GM12872 (cell line): ENCODE measurements at regions not wholly inside any gene's neighbourhood (a gene's known extent, or its start where the extent isn't known, plus 50 kb on each side); places are given as distances from the start of the nearest gene placed in this dataset.

Experiments
- TF ChIP-seq, protein P1 (sequence below): IDR thresholded peaks from 3 replicates; pipeline ENCODE4 v1.5.1; 2011; ENCODE audit warnings: low read depth, mild to moderate bottlenecking, low read length, moderate library complexity; ENCODE audit not compliant: insufficient read depth

DNA sequence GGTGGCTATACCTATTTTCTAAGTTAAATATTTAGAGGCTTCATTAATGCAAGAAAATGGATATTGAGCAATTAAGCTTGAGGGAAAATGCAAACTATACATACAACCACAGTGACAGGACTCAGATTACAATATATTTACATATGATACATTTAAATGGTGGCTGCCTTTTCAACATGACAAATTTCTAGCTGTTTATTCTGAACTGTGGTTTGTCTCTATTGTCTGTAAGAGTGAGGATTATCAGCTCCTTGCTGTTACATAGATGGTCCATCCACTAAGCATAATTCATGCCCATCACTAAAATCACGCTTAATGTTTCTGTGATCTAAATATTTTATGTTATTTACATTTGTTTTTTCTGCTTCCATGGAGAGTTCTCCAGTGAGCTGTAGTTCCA lies 81.1 kb upstream of the SGCD start:
- TF ChIP-seq, protein P1, sequence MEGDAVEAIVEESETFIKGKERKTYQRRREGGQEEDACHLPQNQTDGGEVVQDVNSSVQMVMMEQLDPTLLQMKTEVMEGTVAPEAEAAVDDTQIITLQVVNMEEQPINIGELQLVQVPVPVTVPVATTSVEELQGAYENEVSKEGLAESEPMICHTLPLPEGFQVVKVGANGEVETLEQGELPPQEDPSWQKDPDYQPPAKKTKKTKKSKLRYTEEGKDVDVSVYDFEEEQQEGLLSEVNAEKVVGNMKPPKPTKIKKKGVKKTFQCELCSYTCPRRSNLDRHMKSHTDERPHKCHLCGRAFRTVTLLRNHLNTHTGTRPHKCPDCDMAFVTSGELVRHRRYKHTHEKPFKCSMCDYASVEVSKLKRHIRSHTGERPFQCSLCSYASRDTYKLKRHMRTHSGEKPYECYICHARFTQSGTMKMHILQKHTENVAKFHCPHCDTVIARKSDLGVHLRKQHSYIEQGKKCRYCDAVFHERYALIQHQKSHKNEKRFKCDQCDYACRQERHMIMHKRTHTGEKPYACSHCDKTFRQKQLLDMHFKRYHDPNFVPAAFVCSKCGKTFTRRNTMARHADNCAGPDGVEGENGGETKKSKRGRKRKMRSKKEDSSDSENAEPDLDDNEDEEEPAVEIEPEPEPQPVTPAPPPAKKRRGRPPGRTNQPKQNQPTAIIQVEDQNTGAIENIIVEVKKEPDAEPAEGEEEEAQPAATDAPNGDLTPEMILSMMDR: no peak

DNA sequence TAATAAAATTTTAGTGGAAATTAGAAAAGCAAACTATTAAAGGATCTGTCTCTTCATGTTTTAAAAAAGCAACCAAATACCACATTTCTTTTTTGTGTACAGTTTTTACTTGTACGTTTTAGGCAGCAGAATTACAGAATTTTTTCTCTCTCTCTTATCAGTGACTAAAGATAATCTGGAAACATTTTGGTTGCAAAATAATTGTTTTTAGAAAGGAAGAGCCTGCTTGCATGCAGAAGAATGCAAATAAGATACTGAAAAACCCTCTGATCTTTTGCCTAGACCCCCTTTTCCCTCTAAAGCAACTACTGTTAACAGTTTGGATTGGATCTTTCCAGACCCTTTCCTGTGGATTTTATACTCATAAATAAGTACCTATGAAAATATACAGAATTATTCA lies 75.9 kb upstream of the SGCD start:
- TF ChIP-seq, protein P1: no peak

DNA sequence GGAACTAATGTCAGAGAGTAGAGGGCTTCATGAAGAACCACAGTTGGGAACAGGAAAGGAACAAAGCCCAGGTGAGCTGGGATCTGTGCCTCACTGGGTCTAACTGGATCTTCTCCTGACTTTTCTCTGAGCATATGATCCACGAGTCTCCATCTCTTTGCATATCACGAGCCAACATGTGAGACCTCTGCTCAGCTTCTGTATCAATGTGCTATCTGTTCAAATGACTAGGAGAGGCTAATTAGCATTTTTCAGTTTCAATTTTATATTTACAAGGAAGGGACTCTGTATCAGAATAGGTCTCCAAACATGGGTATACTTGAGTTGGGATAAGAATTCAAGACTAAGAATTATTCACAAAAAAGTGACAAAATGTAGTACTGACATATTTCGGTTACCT lies 73.8 kb upstream of the SGCD start:
- TF ChIP-seq, protein P1: no peak

DNA sequence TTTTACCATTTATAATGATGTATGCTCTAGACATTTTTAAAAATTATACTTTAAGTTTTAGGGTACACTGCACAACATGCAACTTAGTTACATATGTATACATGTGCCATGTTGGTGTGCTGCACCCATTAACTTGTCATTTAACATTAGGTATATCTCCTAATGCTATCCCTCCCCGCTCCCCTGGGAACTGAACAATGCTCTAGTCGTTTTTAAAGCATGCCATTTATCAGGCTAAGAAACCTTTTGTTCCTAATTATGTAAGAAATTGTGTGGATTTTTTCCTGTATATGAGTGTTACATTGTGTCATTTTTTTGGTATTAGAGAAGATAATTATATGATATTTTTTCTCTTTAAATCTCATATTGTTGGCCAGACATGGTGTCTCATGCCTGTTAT lies 72.8 kb upstream of the SGCD start:
- TF ChIP-seq, protein P1: no peak

DNA sequence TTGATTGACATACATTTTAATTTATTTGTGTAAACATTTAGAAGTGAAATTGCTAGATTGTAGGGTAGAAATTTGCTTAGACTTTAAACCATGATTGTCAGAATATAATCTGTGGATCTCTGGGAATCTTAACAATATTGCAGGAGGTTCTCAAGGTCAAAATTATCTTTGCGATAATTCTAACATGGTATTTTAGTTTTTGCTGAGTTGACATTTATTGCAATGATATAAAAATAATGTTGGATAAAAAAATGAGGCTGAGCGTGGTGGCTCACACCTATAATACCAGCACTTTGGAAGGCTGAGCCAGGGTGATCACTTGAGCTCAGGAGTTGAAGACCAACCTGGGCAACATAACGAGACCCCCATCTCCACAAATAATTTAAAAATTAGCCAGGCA lies 70.3 kb upstream of the SGCD start:
- TF ChIP-seq, protein P1: no peak

DNA sequence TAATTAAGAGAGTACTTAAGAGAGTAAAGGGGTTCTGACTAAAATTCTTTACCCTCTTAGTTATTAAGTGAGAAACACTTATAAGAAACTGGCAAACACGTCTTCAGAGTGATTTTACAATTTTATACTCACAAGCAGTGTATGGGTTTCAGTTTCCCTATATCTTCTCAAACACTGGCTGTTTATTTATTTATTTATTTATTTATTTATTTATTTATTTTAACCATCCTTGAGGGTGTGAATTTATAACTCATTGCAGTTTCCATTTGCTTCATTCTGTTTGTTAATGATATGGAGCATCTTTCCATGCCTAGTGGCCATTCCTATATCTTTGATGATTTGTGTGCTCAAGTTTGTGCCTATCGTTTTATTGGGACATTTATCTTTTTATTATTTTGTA lies 68.0 kb upstream of the SGCD start:
- TF ChIP-seq, protein P1: no peak

DNA sequence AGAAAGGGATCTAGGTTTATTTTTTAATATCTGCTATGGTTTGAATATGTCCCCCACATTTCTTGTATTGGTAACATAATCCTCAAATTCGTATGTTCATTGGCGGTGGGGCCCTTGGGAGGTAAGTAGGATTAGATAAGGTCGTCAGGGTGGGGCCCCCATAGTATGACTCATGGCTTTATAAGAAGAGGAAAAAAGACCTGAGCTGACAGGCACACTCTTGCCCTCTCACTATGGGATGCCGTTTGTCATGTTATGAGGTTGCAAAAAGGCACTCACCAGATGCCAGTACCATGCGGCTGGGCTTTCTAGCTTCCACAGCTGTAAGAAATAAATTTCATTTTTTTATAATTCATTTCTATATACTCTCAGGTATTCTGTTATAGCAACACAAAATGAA lies 67.3 kb upstream of the SGCD start:
- TF ChIP-seq, protein P1: no peak
